SU-DHL-6 (cell line): ENCODE measurements at regions not wholly inside any gene's neighbourhood (a gene's known extent, or its start where the extent isn't known, plus 50 kb on each side); places are given as distances from the start of the nearest gene placed in this dataset.

Experiments used
- H2AFZ ChIP-seq: fragments of 200-600 bp; sonication (generic); 2 replicates; pipeline ENCODE4 v1.6.1; 2014; ENCODE audit warnings: low read depth, mild to moderate bottlenecking, moderate library complexity, mixed read lengths, antibody characterized with exemption, low read length; ENCODE audit not compliant: severe bottlenecking
- H3F3A ChIP-seq: fragments of 200-600 bp; shearing (Covaris generic); 2 replicates; pipeline ENCODE4 v1.6.0; 2016; ENCODE audit warnings: antibody characterized with exemption, mild to moderate bottlenecking; ENCODE audit not compliant: insufficient read depth
- H3K27ac ChIP-seq: fragments of 200-600 bp; sonication (generic); 2 replicates; pipeline ENCODE4 v1.5.1; 2016; ENCODE audit warnings: low read depth, mild to moderate bottlenecking, low read length, moderate library complexity, mixed read lengths
- H3K27me3 ChIP-seq: fragments of 200-600 bp; sonication (generic), shearing (Covaris generic); 2 replicates; pipeline ENCODE4 v1.6.0; 2014; ENCODE audit warnings: mild to moderate bottlenecking, low read length
- H3K36me3 ChIP-seq: fragments of 200-600 bp; sonication (generic); 2 replicates; pipeline ENCODE4 v1.6.1; 2014; ENCODE audit warnings: mild to moderate bottlenecking, low read length, mixed read lengths
- H3K4me2 ChIP-seq: fragments of 300-600, 200-600 bp; shearing (Covaris generic), sonication (generic); 2 replicates; pipeline ENCODE4 v1.6.0; 2014; ENCODE audit warnings: low read length, low read depth, mild to moderate bottlenecking; ENCODE audit not compliant: poor library complexity, severe bottlenecking
- H3K4me3 ChIP-seq: fragments of 200-600 bp; sonication (generic); 2 replicates; pipeline ENCODE4 v1.5.1; 2014; ENCODE audit warnings: antibody characterized with exemption, low read length, mild to moderate bottlenecking, mixed read lengths; ENCODE audit not compliant: insufficient read depth, poor library complexity, severe bottlenecking
- H3K79me2 ChIP-seq: fragments of 200-600 bp; sonication (generic); 2 replicates; pipeline ENCODE4 v1.6.1; 2014; ENCODE audit warnings: mild to moderate bottlenecking, low read length, moderate library complexity; ENCODE audit not compliant: insufficient read depth
- H3K9ac ChIP-seq: fragments of 200-600 bp; sonication (generic); 2 replicates; pipeline ENCODE4 v1.7.0; 2014; ENCODE audit warnings: mild to moderate bottlenecking, low read length
- H3K9me2 ChIP-seq: fragments of 200-600 bp; sonication (generic); replicated peaks from 2 replicates; pipeline ENCODE4 v1.6.1; 2014; ENCODE audit warnings: low read length; ENCODE audit not compliant: insufficient read depth
- H3K9me3 ChIP-seq: fragments of 200-600 bp; sonication (generic); 2 replicates; pipeline ENCODE4 v1.6.1; 2014; ENCODE audit warnings: low read length, mixed read lengths; ENCODE audit not compliant: insufficient read depth
- H4K20me1 ChIP-seq: fragments of 200-600 bp; sonication (generic); 2 replicates; pipeline ENCODE4 v1.6.1; 2014; ENCODE audit warnings: low read depth, mild to moderate bottlenecking, antibody characterized with exemption, low read length, moderate library complexity, mixed read lengths
- CTCF ChIP-seq: fragments of 200-600 bp; sonication (generic); IDR thresholded peaks from one replicate; pipeline ENCODE4 v1.5.1; 2017; ENCODE audit warnings: antibody characterized with exemption, mild to moderate bottlenecking, low read length, moderate library complexity; ENCODE audit not compliant: insufficient read depth, poor library complexity, severe bottlenecking
- EZH2phosphoT487 ChIP-seq: fragments of 200-600 bp; sonication (generic), shearing (Covaris generic); conservative IDR thresholded peaks from 2 replicates; pipeline ENCODE4 v1.6.1; 2018; ENCODE audit warnings: mild to moderate bottlenecking, antibody characterized with exemption, low read length, moderate library complexity, mixed read lengths

- no peak for TF ChIP-seq EZH2phosphoT487
- no peak for TF ChIP-seq CTCF
- H3K9ac ChIP-seq: no peak overlapping the region
- H2AFZ ChIP-seq: no peak overlapping the region
- no peaks in the 10 kb centered on the region for H4K20me1 ChIP-seq
- no peaks in the 10 kb centered on the region for H3K9me2 ChIP-seq
- no peaks in the 10 kb centered on the region for H3K27me3 ChIP-seq
- no peak overlapping the region for H3K4me3 ChIP-seq
- no peaks in the 10 kb centered on the region for H3K9me3 ChIP-seq
- H3K27ac ChIP-seq: no peak overlapping the region
- H3K4me2 ChIP-seq: no peak overlapping the region
- H3K36me3 ChIP-seq: no peaks in the 10 kb centered on the region
- no peaks in the 10 kb centered on the region for H3K79me2 ChIP-seq
- no peaks in the 10 kb centered on the region for H3F3A ChIP-seq
Observed at GRCh38 chr6:153538491-153538890, 407.4 kb upstream of the RGS17 start.

GRCh38 chr6:153537422-153537821 is 406.3 kb upstream of the RGS17 start:
- no peaks in the 10 kb centered on the region for H3K79me2 ChIP-seq
- H3F3A ChIP-seq: no peaks in the 10 kb centered on the region
- no peak overlapping the region for H3K27ac ChIP-seq
- no peak overlapping the region for H3K4me2 ChIP-seq
- no peak for TF ChIP-seq EZH2phosphoT487
- no peak for TF ChIP-seq CTCF
- no peaks in the 10 kb centered on the region for H3K9me3 ChIP-seq
- no peaks in the 10 kb centered on the region for H3K9me2 ChIP-seq
- H2AFZ ChIP-seq: no peak overlapping the region
- no peaks in the 10 kb centered on the region for H3K36me3 ChIP-seq
- no peaks in the 10 kb centered on the region for H3K27me3 ChIP-seq
- no peaks in the 10 kb centered on the region for H4K20me1 ChIP-seq
- H3K4me3 ChIP-seq: no peak overlapping the region
- H3K9ac ChIP-seq: no peak overlapping the region

- no peaks in the 10 kb centered on the region for H3K79me2 ChIP-seq
- H3K9me2 ChIP-seq: no peaks in the 10 kb centered on the region
- no peak overlapping the region for H3K4me2 ChIP-seq
- H3F3A ChIP-seq: no peaks in the 10 kb centered on the region
- H2AFZ ChIP-seq: no peak overlapping the region
- no peaks in the 10 kb centered on the region for H3K9me3 ChIP-seq
- no peaks in the 10 kb centered on the region for H3K27me3 ChIP-seq
- H3K27ac ChIP-seq: no peak overlapping the region
- H3K4me3 ChIP-seq: no peak overlapping the region
- H3K9ac ChIP-seq: no peak overlapping the region
- no peaks in the 10 kb centered on the region for H3K36me3 ChIP-seq
- H4K20me1 ChIP-seq: no peaks in the 10 kb centered on the region
- TF ChIP-seq EZH2phosphoT487: no peak
- TF ChIP-seq CTCF: no peak
Observed at GRCh38 chr6:153526479-153526878, 395.4 kb upstream of the RGS17 start.

GRCh38 chr6:153525998-153526397 is 394.9 kb upstream of the RGS17 start:
- H3K27me3 ChIP-seq: no peaks in the 10 kb centered on the region
- TF ChIP-seq CTCF (no peak), EZH2phosphoT487 (no peak)
- H3K9me2 ChIP-seq: no peaks in the 10 kb centered on the region
- no peak overlapping the region for H3K9ac ChIP-seq
- no peak overlapping the region for H2AFZ ChIP-seq
- H3K4me3 ChIP-seq: no peak overlapping the region
- H3K27ac ChIP-seq: no peak overlapping the region
- H3K9me3 ChIP-seq: no peaks in the 10 kb centered on the region
- H3K4me2 ChIP-seq: no peak overlapping the region
- no peaks in the 10 kb centered on the region for H3K79me2 ChIP-seq
- H4K20me1 ChIP-seq: no peaks in the 10 kb centered on the region
- no peaks in the 10 kb centered on the region for H3K36me3 ChIP-seq
- no peaks in the 10 kb centered on the region for H3F3A ChIP-seq
